COR-L47 (cell line): ENCODE measurements at regions not wholly inside any gene's neighbourhood (a gene's known extent, or its start where the extent isn't known, plus 50 kb on each side); places are given as distances from the start of the nearest gene placed in this dataset.
"Not testable (repeated sequence)": the region's sequence is repeated elsewhere in the genome, so short reads cannot be mapped to it uniquely, and the experiment has no call there.

ENCODE experiments used
- DNase-seq: peaks from one replicate; lab custom pipeline; 2025; lab: John Stamatoyannopoulos, UW

- not testable (repeated sequence) for DNase-seq
These were observed 155.8 kb upstream of the ARHGAP42 start for GRCh38 chr11:100531290-100531689.

- DNase-seq, result no peak
These were observed 150.1 kb upstream of the ARHGAP42 start for GRCh38 chr11:100536979-100537378.

GRCh38 chr11:100543386-100543785 lies 143.7 kb upstream of the ARHGAP42 start:
- no peak for DNase-seq

GRCh38 chr11:100545556-100545955 lies 141.5 kb upstream of the ARHGAP42 start:
- no peak for DNase-seq

- no peak for DNase-seq
These were observed 141.1 kb upstream of the ARHGAP42 start for GRCh38 chr11:100545970-100546369.

- peak; percentile 56 for DNase-seq
These were observed 140.4 kb upstream of the ARHGAP42 start for GRCh38 chr11:100546714-100547113.

- no peak for DNase-seq
These were observed 136.8 kb upstream of the ARHGAP42 start for GRCh38 chr11:100550298-100550697.

GRCh38 chr11:100550912-100551632 lies 136.0 kb upstream of the ARHGAP42 start:
- DNase-seq, result peak; percentile 96

GRCh38 chr11:100555931-100556330 lies 131.2 kb upstream of the ARHGAP42 start:
- no peak for DNase-seq

- DNase-seq, result no peak
These were observed 130.3 kb upstream of the ARHGAP42 start for GRCh38 chr11:100556781-100557180.

- no peak for DNase-seq
These were observed 129.1 kb upstream of the ARHGAP42 start for GRCh38 chr11:100557830-100558611.

- DNase-seq, result no peak
These were observed 126.5 kb upstream of the ARHGAP42 start for GRCh38 chr11:100560606-100561005.

GRCh38 chr11:100561323-100561722 lies 125.8 kb upstream of the ARHGAP42 start:
- no peak for DNase-seq

GRCh38 chr11:100562128-100562527 lies 125.0 kb upstream of the ARHGAP42 start:
- no peak for DNase-seq

- no peak for DNase-seq
These were observed 123.4 kb upstream of the ARHGAP42 start for GRCh38 chr11:100563541-100564280.

GRCh38 chr11:100573911-100574513 lies 113.1 kb upstream of the ARHGAP42 start:
- DNase-seq, result no peak

GRCh38 chr11:100574894-100575769 lies 112.0 kb upstream of the ARHGAP42 start:
- DNase-seq, result peak; percentile 59

GRCh38 chr11:100575860-100576717 lies 111.0 kb upstream of the ARHGAP42 start:
- peak; percentile 43 for DNase-seq

GRCh38 chr11:100576718-100577021 lies 110.4 kb upstream of the ARHGAP42 start:
- no peak for DNase-seq

GRCh38 chr11:100578831-100579311 lies 108.2 kb upstream of the ARHGAP42 start:
- no peak for DNase-seq
